ENCODE measurements at regions not wholly inside any gene's neighbourhood (a gene's known extent, or its start where the extent isn't known, plus 50 kb on each side); places are given as distances from the start of the nearest gene placed in this dataset.

GRCh38 chr3:128569756-128570155 is 76.8 kb upstream of the GATA2 start:
- Histone ChIP-seq H3K9me3 (ENCODE audit: low read length) (no peaks in the 10 kb centered on the region), H3K36me3 (ENCODE audit: insufficient read depth, low read length) (no peaks in the 10 kb centered on the region), H3K27me3 (ENCODE audit: insufficient read depth, low read depth, low read length) (no peaks in the 10 kb centered on the region), H3K27ac (ENCODE audit: low read length) (no peak overlapping the region), H3K9me2 (ENCODE audit: insufficient read depth, low read length) (no peaks in the 10 kb centered on the region), H3K4me2 (ENCODE audit: low read length) (no peak overlapping the region), H3F3A (ENCODE audit: insufficient read depth, low read length, poor library complexity, severe bottlenecking) (no peaks in the 10 kb centered on the region), H2AFZ (ENCODE audit: low read depth, low read length) (no peak overlapping the region), H3K9ac (ENCODE audit: low read length) (no peak overlapping the region), H3K4me3 (ENCODE audit: low read length) (no peak overlapping the region), H4K20me1 (ENCODE audit: insufficient read depth) (no peaks in the 10 kb centered on the region), H3K79me2 (replicated peaks; ENCODE audit: insufficient read depth, low read length) (no peaks in the 10 kb centered on the region)
- TF ChIP-seq MXI1 (conservative IDR thresholded peaks at IDR 0.05; ENCODE audit: poor library complexity, severe bottlenecking), result no peak
- no peak for TF ChIP-seq EP300 (conservative IDR thresholded peaks at IDR 0.05; ENCODE audit: poor library complexity, severe bottlenecking)
- no peak for TF ChIP-seq SMC3 (conservative IDR thresholded peaks at IDR 0.05; ENCODE audit: poor library complexity)
- TF ChIP-seq, protein P1, sequence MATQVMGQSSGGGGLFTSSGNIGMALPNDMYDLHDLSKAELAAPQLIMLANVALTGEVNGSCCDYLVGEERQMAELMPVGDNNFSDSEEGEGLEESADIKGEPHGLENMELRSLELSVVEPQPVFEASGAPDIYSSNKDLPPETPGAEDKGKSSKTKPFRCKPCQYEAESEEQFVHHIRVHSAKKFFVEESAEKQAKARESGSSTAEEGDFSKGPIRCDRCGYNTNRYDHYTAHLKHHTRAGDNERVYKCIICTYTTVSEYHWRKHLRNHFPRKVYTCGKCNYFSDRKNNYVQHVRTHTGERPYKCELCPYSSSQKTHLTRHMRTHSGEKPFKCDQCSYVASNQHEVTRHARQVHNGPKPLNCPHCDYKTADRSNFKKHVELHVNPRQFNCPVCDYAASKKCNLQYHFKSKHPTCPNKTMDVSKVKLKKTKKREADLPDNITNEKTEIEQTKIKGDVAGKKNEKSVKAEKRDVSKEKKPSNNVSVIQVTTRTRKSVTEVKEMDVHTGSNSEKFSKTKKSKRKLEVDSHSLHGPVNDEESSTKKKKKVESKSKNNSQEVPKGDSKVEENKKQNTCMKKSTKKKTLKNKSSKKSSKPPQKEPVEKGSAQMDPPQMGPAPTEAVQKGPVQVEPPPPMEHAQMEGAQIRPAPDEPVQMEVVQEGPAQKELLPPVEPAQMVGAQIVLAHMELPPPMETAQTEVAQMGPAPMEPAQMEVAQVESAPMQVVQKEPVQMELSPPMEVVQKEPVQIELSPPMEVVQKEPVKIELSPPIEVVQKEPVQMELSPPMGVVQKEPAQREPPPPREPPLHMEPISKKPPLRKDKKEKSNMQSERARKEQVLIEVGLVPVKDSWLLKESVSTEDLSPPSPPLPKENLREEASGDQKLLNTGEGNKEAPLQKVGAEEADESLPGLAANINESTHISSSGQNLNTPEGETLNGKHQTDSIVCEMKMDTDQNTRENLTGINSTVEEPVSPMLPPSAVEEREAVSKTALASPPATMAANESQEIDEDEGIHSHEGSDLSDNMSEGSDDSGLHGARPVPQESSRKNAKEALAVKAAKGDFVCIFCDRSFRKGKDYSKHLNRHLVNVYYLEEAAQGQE (IDR thresholded peaks at IDR 0.05; ENCODE audit: borderline replicate concordance), result no peak
- no peak for TF ChIP-seq RAD21 (conservative IDR thresholded peaks at IDR 0.05)
- no peak for TF ChIP-seq CTCF (IDR thresholded peaks at IDR 0.05; ENCODE audit: poor library complexity, severe bottlenecking)
- no peak for TF ChIP-seq EZH2 (IDR thresholded peaks at IDR 0.05; ENCODE audit: borderline replicate concordance, insufficient read depth, low read length, poor library complexity, severe bottlenecking)
- no peak for TF ChIP-seq POLR2AphosphoS5 (IDR thresholded peaks at IDR 0.05)
- TF ChIP-seq TAF1 (IDR thresholded peaks at IDR 0.05; ENCODE audit: low read depth), result no peak

DNA sequence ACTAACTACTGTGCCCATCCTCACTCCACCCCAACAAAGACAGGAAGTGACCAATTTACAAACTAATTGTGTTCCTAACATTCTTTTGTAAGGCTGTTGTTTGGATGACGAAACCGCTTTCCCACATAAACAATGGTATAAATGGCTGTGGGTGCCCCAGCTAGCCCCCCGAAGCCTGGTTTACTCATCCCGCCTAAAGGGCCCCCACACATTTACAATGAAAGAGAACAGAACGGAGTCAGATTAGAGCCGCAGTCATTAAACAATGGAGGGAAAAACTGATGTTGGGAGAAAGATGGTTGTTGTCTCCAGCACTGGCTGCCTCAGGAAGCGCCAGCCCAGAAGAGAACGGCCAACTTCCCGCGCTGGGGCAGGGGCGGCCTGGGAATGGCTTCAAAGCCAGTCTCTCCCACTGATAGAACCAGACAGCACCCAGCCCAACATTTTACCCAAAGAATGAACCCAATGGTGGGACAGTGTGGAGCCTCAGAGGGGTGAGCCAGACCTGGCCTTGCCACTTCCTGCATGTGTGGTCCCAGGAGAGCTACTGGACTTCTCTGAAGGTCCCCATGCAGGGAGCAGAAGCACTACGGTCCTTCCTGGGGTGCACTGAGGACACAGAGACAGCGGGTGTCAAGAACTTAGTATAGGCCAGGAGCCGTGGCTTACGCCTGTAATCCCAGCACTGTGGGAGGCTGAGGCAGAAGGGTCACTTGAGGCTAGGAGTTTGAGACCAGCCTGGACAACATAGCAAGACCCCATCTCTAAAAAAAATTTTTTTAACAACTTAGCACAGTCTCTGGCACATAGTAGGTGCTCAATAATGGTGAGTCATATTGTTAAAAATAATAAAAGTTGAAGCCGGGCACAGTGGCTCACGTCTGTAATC is 75.8 kb upstream of the GATA2 start:
- Histone ChIP-seq H3K9ac (ENCODE audit: low read length) (no peak overlapping the region), H2AFZ (ENCODE audit: low read depth, low read length) (no peak overlapping the region)

More for the DNA sequence above, 75.8 kb upstream of the GATA2 start:
- Histone ChIP-seq H3K27ac (ENCODE audit: low read length) (no peak overlapping the region), H4K20me1 (ENCODE audit: insufficient read depth) (no peaks in the 10 kb centered on the region), H3K79me2 (replicated peaks; ENCODE audit: insufficient read depth, low read length) (no peaks in the 10 kb centered on the region), H3K9me3 (ENCODE audit: low read length) (no peaks in the 10 kb centered on the region), H3K4me2 (ENCODE audit: low read length) (no peak overlapping the region), H3K27me3 (ENCODE audit: insufficient read depth, low read depth, low read length) (no peaks in the 10 kb centered on the region), H3K4me3 (ENCODE audit: low read length) (no peak overlapping the region), H3F3A (ENCODE audit: insufficient read depth, low read length, poor library complexity, severe bottlenecking) (no peaks in the 10 kb centered on the region), H3K9me2 (ENCODE audit: insufficient read depth, low read length) (no peaks in the 10 kb centered on the region), H3K36me3 (ENCODE audit: insufficient read depth, low read length) (no peaks in the 10 kb centered on the region)
- TF ChIP-seq SMC3 (conservative IDR thresholded peaks at IDR 0.05; ENCODE audit: poor library complexity) (no peak), POLR2AphosphoS5 (IDR thresholded peaks at IDR 0.05) (no peak), MXI1 (conservative IDR thresholded peaks at IDR 0.05; ENCODE audit: poor library complexity, severe bottlenecking) (no peak), CTCF (IDR thresholded peaks at IDR 0.05; ENCODE audit: poor library complexity, severe bottlenecking) (no peak), EP300 (conservative IDR thresholded peaks at IDR 0.05; ENCODE audit: poor library complexity, severe bottlenecking) (no peak), TAF1 (IDR thresholded peaks at IDR 0.05; ENCODE audit: low read depth) (no peak), EZH2 (IDR thresholded peaks at IDR 0.05; ENCODE audit: borderline replicate concordance, insufficient read depth, low read length, poor library complexity, severe bottlenecking) (no peak), RAD21 (conservative IDR thresholded peaks at IDR 0.05) (no peak)
- TF ChIP-seq, protein P1 (IDR thresholded peaks at IDR 0.05; ENCODE audit: borderline replicate concordance), result no peak
